Renal cortex interstitium (tissue), 11 donors: ENCODE measurements at regions not wholly inside any gene's neighbourhood (a gene's known extent, or its start where the extent isn't known, plus 50 kb on each side); places are given as distances from the start of the nearest gene placed in this dataset.
A peak's percentile ranks its signal among the peaks of the same experiment; 100 is the strongest.

ENCODE experiments used
- DNase-seq, 11 donors: peaks; one replicate each; pipeline ENCODE4 v3.0.0-alpha.2; 2013; ENCODE audit warnings: low read depth in 9 of 11, low spot score in 4 of 11; ENCODE audit errors: extremely low read depth in 1 of 11

DNA sequence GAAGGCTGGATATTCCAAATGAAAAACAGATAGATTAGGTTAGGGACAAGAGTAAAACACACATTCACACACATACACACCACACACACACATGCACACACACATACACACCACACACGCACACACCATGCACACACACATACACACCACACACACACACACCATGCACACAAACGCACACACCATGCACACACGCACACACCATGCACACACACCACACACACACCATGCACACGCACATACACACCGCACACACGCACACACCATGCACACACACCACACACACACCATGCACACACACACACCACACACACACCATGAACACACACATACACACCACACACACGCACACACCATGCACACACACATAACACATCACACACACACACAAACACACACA, 203.7 kb upstream of the ZFHX3 start:
- DNase-seq = no peak

DNA sequence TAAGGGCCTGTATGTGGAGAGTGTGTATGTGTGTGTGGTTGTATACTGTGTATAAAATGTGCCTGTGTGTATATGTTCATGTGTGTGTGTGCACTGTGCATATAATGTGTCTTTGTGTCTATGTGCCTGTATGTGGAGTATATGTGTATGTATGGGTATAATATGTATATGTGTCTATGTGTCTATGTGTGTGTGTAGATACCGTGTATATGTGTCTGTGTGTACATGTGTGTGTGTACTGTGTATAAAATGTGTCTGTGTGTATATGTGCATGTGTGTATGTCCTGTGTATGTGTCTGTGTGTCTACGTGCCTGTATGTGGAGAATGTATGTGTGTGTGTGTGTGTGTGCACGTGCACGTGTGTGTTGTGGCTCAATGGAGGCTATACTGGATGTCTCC, 200.4 kb upstream of the ZFHX3 start:
- no peak for DNase-seq

GRCh38 chr16:73240920-73241319, 193.0 kb upstream of the ZFHX3 start:
- DNase-seq = no peak

- DNase-seq = no peak
Measured at GRCh38 chr16:73237601-73238000, 189.7 kb upstream of the ZFHX3 start.

DNA sequence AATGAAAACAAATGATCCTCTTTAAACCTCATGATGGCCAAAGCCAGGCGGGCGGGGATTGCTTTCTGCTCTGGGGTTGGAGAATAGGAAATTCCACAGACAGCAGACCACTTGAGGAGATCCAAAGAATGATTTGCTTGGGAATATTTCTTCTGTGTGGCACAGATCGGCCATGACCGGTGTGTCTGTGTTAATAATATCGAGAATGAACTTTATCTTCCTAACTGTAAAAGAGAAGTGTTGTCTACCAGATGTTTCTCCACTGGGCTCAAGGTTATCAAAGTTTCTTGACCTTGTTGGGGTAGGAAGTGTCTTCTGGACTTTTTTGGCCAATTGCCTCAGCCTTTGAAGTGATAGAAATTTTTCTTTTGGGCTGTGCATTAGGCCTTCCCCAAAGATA, 186.6 kb upstream of the ZFHX3 start:
- DNase-seq = no peak

DNA sequence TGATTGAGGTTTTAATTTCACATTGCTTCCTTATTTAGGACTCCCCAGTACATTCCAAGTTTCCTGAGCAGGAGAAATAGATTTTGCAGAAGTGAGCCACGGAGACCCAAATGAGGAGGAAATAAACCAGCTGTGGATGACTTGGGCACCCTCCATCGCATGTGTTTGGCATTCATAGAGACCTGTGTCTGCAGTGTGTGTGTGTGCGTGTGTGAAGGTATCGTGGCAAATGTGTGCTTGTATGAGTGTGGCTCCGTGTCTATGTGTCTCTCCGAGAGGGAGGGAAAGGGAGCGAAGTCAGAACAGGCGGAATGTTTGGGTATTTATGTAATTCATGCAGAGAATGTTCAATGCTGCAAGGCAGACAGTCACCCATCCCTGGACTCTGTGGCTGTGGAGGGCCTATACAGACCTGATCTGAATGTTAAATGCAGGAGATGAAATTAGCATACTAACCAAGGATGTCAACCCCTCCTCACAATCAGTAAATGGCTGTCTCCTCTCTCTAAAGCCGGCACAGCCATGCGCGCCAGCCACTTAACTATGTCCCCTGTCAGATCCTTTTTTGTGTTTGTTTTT, 186.0 kb upstream of the ZFHX3 start:
- no peak for DNase-seq

GRCh38 chr16:73233329-73233765, 185.4 kb upstream of the ZFHX3 start:
- DNase-seq = no peak

GRCh38 chr16:73232555-73233328, 184.8 kb upstream of the ZFHX3 start:
- peak in 5 of 11 donors; percentile 31 to 44 (median 39) for DNase-seq

- no peak for DNase-seq
Measured at GRCh38 chr16:73231944-73232554, 184.1 kb upstream of the ZFHX3 start.

DNA sequence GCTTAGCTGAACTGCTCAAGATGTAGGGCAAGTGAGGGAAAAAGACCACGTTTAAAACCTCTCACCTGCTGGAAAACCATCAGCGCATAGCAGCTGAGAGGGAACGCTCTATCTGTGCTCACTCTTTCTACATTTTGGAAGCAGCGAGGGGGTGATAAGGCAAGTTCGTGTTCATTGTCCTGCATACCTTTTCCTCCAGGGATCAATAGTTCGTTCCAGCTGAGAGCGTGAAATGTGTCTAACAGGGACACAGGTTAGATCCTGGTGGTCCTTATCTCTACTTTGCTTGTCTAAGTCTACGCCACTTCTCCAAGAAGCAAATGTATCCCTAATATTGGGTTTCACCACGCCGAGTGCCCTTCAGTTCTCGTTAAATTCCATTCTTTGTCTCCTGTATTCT, 183.5 kb upstream of the ZFHX3 start:
- DNase-seq = no peak

DNA sequence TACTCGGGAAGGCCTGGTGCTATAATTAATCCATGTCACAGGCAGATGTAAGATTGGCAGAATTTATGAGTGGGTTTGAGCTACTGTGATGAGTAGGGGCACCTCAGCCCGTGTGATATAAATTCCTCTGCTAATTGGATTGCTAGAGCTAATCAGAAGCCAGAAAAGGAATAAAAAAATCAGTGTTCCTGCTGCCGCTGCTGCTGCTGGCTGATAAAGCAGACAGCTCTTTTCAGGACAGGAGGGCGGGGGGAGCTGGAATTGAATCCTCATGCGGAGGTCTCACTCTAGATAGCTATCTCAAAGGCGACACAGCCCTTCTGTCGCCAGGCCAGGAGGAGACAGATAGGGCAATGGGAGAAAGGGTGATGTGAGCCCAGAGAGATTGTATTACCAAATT, 182.7 kb upstream of the ZFHX3 start:
- no peak for DNase-seq

DNA sequence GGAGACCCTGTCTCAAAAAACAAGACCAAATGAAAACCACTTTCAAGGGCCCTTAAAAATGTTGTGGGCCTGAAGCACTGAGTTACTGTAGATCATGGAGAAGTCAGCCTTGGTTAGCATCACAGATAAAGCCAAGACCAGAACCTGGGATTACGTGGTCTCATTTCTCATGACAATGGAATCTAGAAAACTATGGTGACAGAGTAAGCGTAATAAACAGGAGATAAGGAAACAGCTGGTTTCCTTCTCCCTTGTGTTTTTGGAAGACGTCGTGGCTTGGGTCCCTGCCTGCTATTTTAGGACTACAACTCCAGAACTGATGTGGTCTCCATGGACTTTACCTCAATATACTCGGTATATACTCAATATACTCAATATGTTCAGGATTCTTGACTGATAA, 180.7 kb upstream of the ZFHX3 start:
- DNase-seq = peak in 2 of 11 donors; percentile 26 to 47

- DNase-seq = no peak
Measured at GRCh38 chr16:73226675-73227074, 178.7 kb upstream of the ZFHX3 start.

- DNase-seq = no peak
Measured at GRCh38 chr16:73225983-73226382, 178.1 kb upstream of the ZFHX3 start.

DNA sequence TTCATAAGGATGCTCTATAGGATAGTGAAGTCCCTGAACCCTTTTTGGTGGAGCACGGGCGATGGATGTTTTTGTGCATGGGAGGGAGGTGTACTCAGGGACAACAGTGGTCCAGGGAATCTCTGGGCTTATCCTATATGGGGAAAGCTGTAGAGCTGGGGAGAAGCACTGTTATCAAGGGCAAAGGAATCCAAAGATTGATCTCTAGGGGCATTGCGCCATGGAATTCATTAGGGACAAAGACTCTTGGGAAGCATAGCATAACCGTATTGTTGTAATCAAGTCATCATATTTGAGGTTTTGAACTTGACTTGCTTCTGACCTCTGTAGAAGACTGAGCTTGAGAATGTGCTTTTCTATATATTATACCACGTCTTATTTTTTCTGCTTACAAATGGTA, 172.9 kb upstream of the ZFHX3 start:
- DNase-seq = no peak

DNA sequence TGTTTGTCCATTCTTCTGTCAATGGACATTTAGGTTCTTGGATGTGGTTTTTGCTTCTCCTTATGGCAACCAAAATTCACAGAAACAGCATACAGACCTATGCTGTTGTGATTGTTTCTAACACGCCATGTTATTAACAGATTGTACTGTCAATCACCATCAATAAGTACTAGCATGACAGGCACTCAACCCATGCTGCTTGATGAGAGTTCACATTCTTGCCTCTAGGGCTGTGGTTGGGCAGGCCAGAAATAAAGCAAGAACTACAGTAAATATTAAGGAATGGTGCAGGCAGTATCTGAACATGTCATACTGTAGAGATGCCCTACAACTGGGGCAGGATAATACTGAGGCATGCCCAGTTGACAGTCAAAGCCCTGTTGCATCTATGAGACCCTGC, 171.2 kb upstream of the ZFHX3 start:
- no peak for DNase-seq

GRCh38 chr16:73217654-73218053, 169.7 kb upstream of the ZFHX3 start:
- DNase-seq = no peak

DNA sequence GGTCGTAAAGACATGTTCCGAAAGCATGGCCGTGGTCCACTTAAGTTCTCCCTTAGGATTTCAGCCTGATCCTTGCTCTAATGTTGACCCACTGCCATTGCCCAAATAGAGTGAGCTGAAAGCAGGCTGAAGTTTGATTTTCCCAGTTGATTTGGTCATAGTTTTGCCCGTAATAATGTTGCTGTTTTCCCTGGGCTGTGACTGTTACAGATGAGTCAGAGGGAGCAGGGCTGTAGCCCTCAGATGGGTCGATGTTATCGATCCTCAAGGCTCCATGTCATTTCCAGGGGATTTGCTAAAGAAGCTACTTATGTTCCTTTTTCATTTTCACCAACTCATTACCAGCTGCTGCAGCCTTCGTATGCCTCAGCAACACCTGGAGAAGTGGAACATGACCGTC, 169.0 kb upstream of the ZFHX3 start:
- no peak for DNase-seq

DNA sequence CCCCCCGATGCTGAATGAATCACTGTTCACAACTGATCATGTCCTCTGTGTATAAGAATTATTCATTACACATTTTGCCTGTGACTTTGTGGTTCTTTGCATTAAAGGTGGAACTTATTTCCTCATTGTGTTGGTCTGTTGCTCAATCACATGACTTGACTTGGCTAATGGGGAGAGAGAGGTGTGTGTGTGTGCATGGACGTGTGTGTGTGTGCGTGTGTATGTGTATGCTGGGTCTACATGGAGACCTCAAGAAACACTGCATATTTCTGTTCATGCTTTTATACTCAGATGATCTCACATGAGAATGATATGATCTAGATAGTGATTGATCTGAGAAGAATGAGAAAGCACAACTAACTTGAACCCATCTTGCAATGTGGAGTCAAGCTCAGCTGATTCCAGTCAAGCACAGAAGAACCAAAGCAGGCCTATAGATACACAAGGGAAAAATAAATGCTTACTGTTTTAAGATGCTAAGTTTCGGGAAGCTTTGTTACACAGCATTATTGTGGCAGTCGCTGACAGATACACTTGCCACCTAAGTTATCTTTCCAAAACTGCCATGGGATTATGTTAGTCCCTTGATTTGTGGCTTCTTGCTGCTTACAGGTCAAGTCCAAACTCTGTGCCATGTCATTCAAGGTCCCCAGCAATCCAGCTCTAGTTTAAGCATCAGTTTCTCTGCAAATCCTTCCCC, 167.9 kb upstream of the ZFHX3 start:
- DNase-seq = no peak
